ENCODE measurements at regions not wholly inside any gene's neighbourhood (a gene's known extent, or its start where the extent isn't known, plus 50 kb on each side); places are given as distances from the start of the nearest gene placed in this dataset.
"Not testable (repeated sequence)": the region's sequence is repeated elsewhere in the genome, so short reads cannot be mapped to it uniquely, and the experiment has no call there.

- Histone ChIP-seq H3K27ac (no peak overlapping the region), H3K4me2 (no peak overlapping the region), H3K9me3 (ENCODE audit: low read depth) (no peaks in the 10 kb centered on the region), H3K4me1 (ENCODE audit: insufficient read depth) (no peaks in the 10 kb centered on the region), H2AFZ (no peak overlapping the region), H3K79me2 (no peaks in the 10 kb centered on the region), H4K20me1 (ENCODE audit: insufficient read depth, poor library complexity, severe bottlenecking) (no peaks in the 10 kb centered on the region), H3K36me3 (replicated peaks; ENCODE audit: insufficient read depth, low read depth) (no peaks in the 10 kb centered on the region), H3K27me3 (no peaks in the 10 kb centered on the region), H3K4me3 (no peak overlapping the region), H3K9me2 (replicated peaks; ENCODE audit: insufficient read depth) (peaks cover 3% of the 10 kb centered on the region)
- WGBS (ENCODE audit: low lambda C conversion rate, missing lambda C conversion rate), result 72% methylated on average over 2 of the region's 2 CpGs
- DNase-seq (ENCODE audit: low spot score), result no peak
- TF ChIP-seq EZH2phosphoT487 (IDR thresholded peaks at IDR 0.05; ENCODE audit: low read depth, severe bottlenecking, unreplicated experiment), result no peak
- TF ChIP-seq EZH2 (IDR thresholded peaks at IDR 0.05; ENCODE audit: borderline replicate concordance), result no peak
- no peak for TF ChIP-seq CTCF (IDR thresholded peaks at IDR 0.05; ENCODE audit: poor library complexity)
These were observed 278.9 kb upstream of the MAGEC2 start for GRCh38 chrX:142483965-142484364.

GRCh38 chrX:142446349-142446748, 241.3 kb upstream of the MAGEC2 start:
- Histone ChIP-seq H3K9me2 (replicated peaks; ENCODE audit: insufficient read depth) (no peaks in the 10 kb centered on the region), H3K27ac (no peak overlapping the region), H3K36me3 (replicated peaks; ENCODE audit: insufficient read depth, low read depth) (no peaks in the 10 kb centered on the region), H3K4me2 (no peak overlapping the region), H3K79me2 (no peaks in the 10 kb centered on the region), H3K27me3 (no peaks in the 10 kb centered on the region), H3K9me3 (ENCODE audit: low read depth) (no peaks in the 10 kb centered on the region), H4K20me1 (ENCODE audit: insufficient read depth, poor library complexity, severe bottlenecking) (no peaks in the 10 kb centered on the region), H3K4me1 (ENCODE audit: insufficient read depth) (no peaks in the 10 kb centered on the region), H3K4me3 (no peak overlapping the region), H2AFZ (no peak overlapping the region)
- 91% methylated on average over 3 of the region's 3 CpGs for WGBS (ENCODE audit: low lambda C conversion rate, missing lambda C conversion rate)
- DNase-seq (ENCODE audit: low spot score), result no peak
- TF ChIP-seq CTCF (IDR thresholded peaks at IDR 0.05; ENCODE audit: poor library complexity), result no peak
- TF ChIP-seq EZH2phosphoT487 (IDR thresholded peaks at IDR 0.05; ENCODE audit: low read depth, severe bottlenecking, unreplicated experiment), result no peak
- TF ChIP-seq EZH2 (IDR thresholded peaks at IDR 0.05; ENCODE audit: borderline replicate concordance), result no peak

GRCh38 chrX:142428916-142429315, 223.8 kb upstream of the MAGEC2 start:
- Histone ChIP-seq H3K27ac (no peak overlapping the region), H4K20me1 (ENCODE audit: insufficient read depth, poor library complexity, severe bottlenecking) (no peaks in the 10 kb centered on the region), H3K27me3 (no peaks in the 10 kb centered on the region), H3K4me2 (no peak overlapping the region), H3K9me3 (ENCODE audit: low read depth) (no peaks in the 10 kb centered on the region), H3K9me2 (replicated peaks; ENCODE audit: insufficient read depth) (no peaks in the 10 kb centered on the region), H2AFZ (no peak overlapping the region), H3K79me2 (no peaks in the 10 kb centered on the region), H3K4me1 (ENCODE audit: insufficient read depth) (no peaks in the 10 kb centered on the region), H3K4me3 (no peak overlapping the region), H3K36me3 (replicated peaks; ENCODE audit: insufficient read depth, low read depth) (no peaks in the 10 kb centered on the region)
- DNase-seq (ENCODE audit: low spot score), result no peak
- no peak for TF ChIP-seq EZH2phosphoT487 (IDR thresholded peaks at IDR 0.05; ENCODE audit: low read depth, severe bottlenecking, unreplicated experiment)
- WGBS (ENCODE audit: low lambda C conversion rate, missing lambda C conversion rate), result 77% methylated on average over 5 of the region's 5 CpGs

- H3K79me2 ChIP-seq; H3K36me3 ChIP-seq (replicated peaks; ENCODE audit: insufficient read depth, low read depth); H3K4me1 ChIP-seq (ENCODE audit: insufficient read depth); H4K20me1 ChIP-seq (ENCODE audit: insufficient read depth, poor library complexity, severe bottlenecking); H3K9me3 ChIP-seq (ENCODE audit: low read depth); H3K4me2 ChIP-seq; H3K27me3 ChIP-seq; H3K9me2 ChIP-seq (replicated peaks; ENCODE audit: insufficient read depth); H3K4me3 ChIP-seq; DNase-seq (ENCODE audit: low spot score); H2AFZ ChIP-seq; H3K27ac ChIP-seq: not testable (repeated sequence)
- 92% methylated on average over 15 of the region's 15 CpGs for WGBS (ENCODE audit: low lambda C conversion rate, missing lambda C conversion rate)
These were observed 185.9 kb upstream of the MAGEC2 start for GRCh38 chrX:142390998-142391397.
